A673 (cell line): ENCODE measurements at regions not wholly inside any gene's neighbourhood (a gene's known extent, or its start where the extent isn't known, plus 50 kb on each side); places are given as distances from the start of the nearest gene placed in this dataset.

Source experiments
- EZH2 ChIP-seq: fragments of 200-600 bp; sonication (generic); IDR thresholded peaks from 2 replicates; pipeline ENCODE4 v1.6.1; 2017; ENCODE audit warnings: borderline replicate concordance, low read depth, mild to moderate bottlenecking, mixed read lengths, antibody characterized with exemption, low read length; ENCODE audit not compliant: poor library complexity, severe bottlenecking
- TF ChIP-seq, protein P1 (sequence below): fragments of 300-800, 200-600 bp; sonication (generic); conservative IDR thresholded peaks from 2 replicates; pipeline ENCODE4 v1.5.1; 2017; ENCODE audit warnings: low read depth, mild to moderate bottlenecking, antibody characterized with exemption, low read length, moderate library complexity, mixed read lengths

DNA sequence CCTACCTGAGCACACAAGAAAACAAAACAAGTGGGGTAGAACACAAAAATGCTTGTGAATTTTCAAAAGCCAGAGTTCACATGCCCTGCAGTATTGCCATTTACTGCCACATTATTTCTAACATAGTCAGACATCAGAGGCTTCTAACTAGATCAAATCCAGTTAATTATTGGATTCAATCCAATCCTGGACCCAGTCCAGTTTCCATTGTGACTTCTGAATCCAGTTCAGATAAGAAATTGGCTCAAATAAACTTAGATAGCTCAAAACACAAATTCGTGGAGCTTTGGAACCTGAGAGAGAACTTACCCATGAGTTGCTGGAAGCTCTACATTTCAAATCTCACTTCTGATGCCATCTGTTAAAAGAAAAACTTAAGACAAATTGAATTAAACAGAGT, 85.2 kb upstream of the ANKEF1 start:
- TF ChIP-seq, protein P1, sequence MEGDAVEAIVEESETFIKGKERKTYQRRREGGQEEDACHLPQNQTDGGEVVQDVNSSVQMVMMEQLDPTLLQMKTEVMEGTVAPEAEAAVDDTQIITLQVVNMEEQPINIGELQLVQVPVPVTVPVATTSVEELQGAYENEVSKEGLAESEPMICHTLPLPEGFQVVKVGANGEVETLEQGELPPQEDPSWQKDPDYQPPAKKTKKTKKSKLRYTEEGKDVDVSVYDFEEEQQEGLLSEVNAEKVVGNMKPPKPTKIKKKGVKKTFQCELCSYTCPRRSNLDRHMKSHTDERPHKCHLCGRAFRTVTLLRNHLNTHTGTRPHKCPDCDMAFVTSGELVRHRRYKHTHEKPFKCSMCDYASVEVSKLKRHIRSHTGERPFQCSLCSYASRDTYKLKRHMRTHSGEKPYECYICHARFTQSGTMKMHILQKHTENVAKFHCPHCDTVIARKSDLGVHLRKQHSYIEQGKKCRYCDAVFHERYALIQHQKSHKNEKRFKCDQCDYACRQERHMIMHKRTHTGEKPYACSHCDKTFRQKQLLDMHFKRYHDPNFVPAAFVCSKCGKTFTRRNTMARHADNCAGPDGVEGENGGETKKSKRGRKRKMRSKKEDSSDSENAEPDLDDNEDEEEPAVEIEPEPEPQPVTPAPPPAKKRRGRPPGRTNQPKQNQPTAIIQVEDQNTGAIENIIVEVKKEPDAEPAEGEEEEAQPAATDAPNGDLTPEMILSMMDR, result no peak
- no peak for TF ChIP-seq EZH2
